EH (cell line): ENCODE measurements at regions not wholly inside any gene's neighbourhood (a gene's known extent, or its start where the extent isn't known, plus 50 kb on each side); places are given as distances from the start of the nearest gene placed in this dataset.
A peak's percentile ranks its signal among the peaks of the same experiment; 100 is the strongest.

ENCODE experiments used
- DNase-seq: peaks from one replicate; pipeline ENCODE4 v3.0.0-alpha.2; 2015; ENCODE audit warnings: low read depth

DNA sequence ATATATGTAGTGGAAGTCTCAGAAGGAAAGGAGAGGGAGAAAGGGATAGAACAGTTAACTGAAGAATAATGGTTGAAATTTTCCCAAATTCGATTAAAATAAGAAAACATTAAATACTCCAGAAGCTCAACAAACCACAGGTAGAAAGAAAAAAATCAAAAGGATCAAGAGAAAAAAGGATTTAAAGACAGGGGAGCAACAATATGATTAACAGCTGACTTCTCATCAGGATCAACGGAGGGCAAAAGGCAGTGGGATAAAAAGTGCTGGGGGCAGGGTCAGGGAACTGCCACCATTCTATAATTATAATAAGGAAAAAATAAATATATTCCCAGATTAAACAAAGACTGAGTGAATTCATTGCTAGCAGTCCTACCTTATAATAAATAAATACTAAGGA is 55.3 kb downstream of the CDKN2C start:
- no peak for DNase-seq

- DNase-seq = no peak
These were observed 62.9 kb downstream of the CDKN2C start for GRCh38 chr1:51032936-51033335.

GRCh38 chr1:51044199-51044598 is 57.8 kb upstream of the C1orf185 start:
- DNase-seq = peak; percentile 3

DNA sequence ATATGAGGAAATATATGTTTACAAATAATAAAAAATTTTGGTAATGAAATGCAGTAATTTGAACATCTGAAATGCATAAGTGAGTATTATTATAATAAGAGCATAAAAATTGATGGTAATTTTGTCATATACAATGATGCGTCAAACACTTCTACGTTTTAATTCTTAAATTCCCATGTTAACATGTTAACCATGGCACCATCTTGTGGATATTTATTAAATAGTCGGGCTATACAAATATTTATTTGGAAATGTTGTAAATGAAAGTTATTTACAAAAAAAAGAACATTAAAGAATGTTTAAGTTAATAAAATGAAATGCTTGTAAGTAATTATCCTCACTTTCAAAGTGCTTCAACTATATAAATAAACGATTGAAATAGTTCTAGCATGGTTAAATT is 57.2 kb upstream of the C1orf185 start:
- DNase-seq = peak; percentile 8

DNA sequence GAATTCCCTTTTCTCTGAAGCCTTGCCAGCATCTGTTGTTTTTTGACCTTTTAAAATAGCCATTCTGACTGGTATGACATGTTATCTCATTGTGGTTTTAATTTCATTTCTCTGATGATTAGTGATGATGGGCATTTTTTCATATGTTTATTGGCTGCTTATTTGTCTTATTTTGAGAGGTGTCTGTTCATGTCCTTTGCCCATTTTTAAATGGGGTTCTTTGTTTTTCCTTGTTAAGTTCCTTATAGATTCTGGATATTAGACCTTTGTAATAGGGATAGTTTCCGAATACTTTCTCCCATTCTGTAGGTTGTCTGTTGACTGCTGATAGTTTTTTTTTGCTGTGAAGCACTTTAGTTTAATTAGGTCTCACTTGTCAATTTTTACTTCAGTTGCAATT is 54.0 kb upstream of the C1orf185 start:
- no peak for DNase-seq

GRCh38 chr1:51048670-51049069 is 53.4 kb upstream of the C1orf185 start:
- no peak for DNase-seq
